Hematopoietic multipotent progenitor cell treated with erythropoietin and hydrocortisone succinate and interleukin-3 and kit ligand, for 4 days (in vitro differentiated cells): ENCODE measurements at regions not wholly inside any gene's neighbourhood (a gene's known extent, or its start where the extent isn't known, plus 50 kb on each side); places are given as distances from the start of the nearest gene placed in this dataset.
"Not testable (repeated sequence)": the region's sequence is repeated elsewhere in the genome, so short reads cannot be mapped to it uniquely, and the experiment has no call there.

Experiments used
- DNase-seq: peaks from one replicate; pipeline ENCODE4 v3.0.0-alpha.2; 2015

GRCh38 chr2:240243049-240243448 lies 102.6 kb upstream of the OTOS start:
- DNase-seq, result not testable (repeated sequence)

- DNase-seq, result no peak
Measured at GRCh38 chr2:240244543-240244942, 104.1 kb upstream of the OTOS start.

GRCh38 chr2:240245184-240245583 lies 104.7 kb upstream of the OTOS start:
- DNase-seq, result no peak

GRCh38 chr2:240245706-240246105 lies 105.2 kb upstream of the OTOS start:
- DNase-seq, result no peak

GRCh38 chr2:240246173-240246820 lies 105.8 kb upstream of the OTOS start:
- no peak for DNase-seq

- DNase-seq, result no peak
Measured at GRCh38 chr2:240247241-240247867, 106.9 kb upstream of the OTOS start.

- DNase-seq, result no peak
Measured at GRCh38 chr2:240247868-240248720, 107.6 kb upstream of the OTOS start.

- no peak for DNase-seq
Measured at GRCh38 chr2:240248721-240249422, 108.4 kb upstream of the OTOS start.

- DNase-seq, result no peak
Measured at GRCh38 chr2:240249423-240250149, 109.1 kb upstream of the OTOS start.

GRCh38 chr2:240250150-240250984 lies 109.9 kb upstream of the OTOS start:
- no peak for DNase-seq

GRCh38 chr2:240250985-240251847 lies 110.8 kb upstream of the OTOS start:
- peak; percentile 74 for DNase-seq

- DNase-seq, result no peak
Measured at GRCh38 chr2:240251848-240252190, 111.4 kb upstream of the OTOS start.

- DNase-seq, result no peak
Measured at GRCh38 chr2:240252191-240252871, 111.9 kb upstream of the OTOS start.

- DNase-seq, result no peak
Measured at GRCh38 chr2:240252872-240253511, 112.5 kb upstream of the OTOS start.

GRCh38 chr2:240253583-240254145 lies 113.2 kb upstream of the OTOS start:
- DNase-seq, result no peak

- no peak for DNase-seq
Measured at GRCh38 chr2:240254337-240255164, 114.1 kb upstream of the OTOS start.

- no peak for DNase-seq
Measured at GRCh38 chr2:240255165-240255491, 114.7 kb upstream of the OTOS start.
